Loucy (cell line): ENCODE measurements at regions not wholly inside any gene's neighbourhood (a gene's known extent, or its start where the extent isn't known, plus 50 kb on each side); places are given as distances from the start of the nearest gene placed in this dataset.

Experiments
- CTCF ChIP-seq: fragments of 200-600 bp; sonication (generic); conservative IDR thresholded peaks from 2 replicates; pipeline ENCODE4 v1.5.1; 2014; ENCODE audit warnings: mild to moderate bottlenecking, antibody characterized with exemption, low read length
- EZH2phosphoT487 ChIP-seq: fragments of 200-600 bp; IDR thresholded peaks from 2 replicates; pipeline ENCODE4 v1.6.1; 2018; ENCODE audit warnings: antibody characterized with exemption, mild to moderate bottlenecking, moderate library complexity, borderline replicate concordance

GRCh38 chr9:104293877-104294276 is 199.8 kb downstream of the SMC2 start:
- TF ChIP-seq CTCF (no peak), EZH2phosphoT487 (no peak)
